ENCODE measurements at regions not wholly inside any gene's neighbourhood (a gene's known extent, or its start where the extent isn't known, plus 50 kb on each side); places are given as distances from the start of the nearest gene placed in this dataset.

- Histone ChIP-seq H3K14ac (ENCODE audit: insufficient read depth, low read length) (no peak overlapping the region), H2BK12ac (ENCODE audit: insufficient read length, low read depth, low read length) (no peak overlapping the region), H3K9ac (ENCODE audit: extremely low read depth, insufficient read length, low read length) (no peak overlapping the region), H4K5ac (ENCODE audit: insufficient read length, low read depth, low read length) (no peak overlapping the region), H3K56ac (ENCODE audit: insufficient read length, low read depth, low read length) (no peak overlapping the region), H3K23ac (ENCODE audit: insufficient read length, low read depth, low read length) (no peak overlapping the region), H3K23me2 (ENCODE audit: insufficient read length, low read depth, low read length, poor library complexity, severe bottlenecking) (no peaks in the 10 kb centered on the region), H3K4ac (ENCODE audit: low read depth, low read length) (no peak overlapping the region), H4K91ac (ENCODE audit: insufficient read length, low read depth, low read length) (no peak overlapping the region), H2AFZ (ENCODE audit: low read length) (no peak overlapping the region), H2BK5ac (ENCODE audit: insufficient read length, low read length) (no peak overlapping the region), H3K79me1 (ENCODE audit: insufficient read depth, low read depth, low read length, poor library complexity, severe bottlenecking) (no peaks in the 10 kb centered on the region), H4K20me1 (ENCODE audit: control insufficient read depth, insufficient read depth, insufficient read length) (no peaks in the 10 kb centered on the region), H2BK15ac (ENCODE audit: low read depth, low read length) (no peak overlapping the region), H2AK5ac (ENCODE audit: insufficient read length, low read length) (no peak overlapping the region), H3K4me2 (ENCODE audit: insufficient read depth, insufficient read length, low read length) (no peak overlapping the region), H4K8ac (replicated peaks; ENCODE audit: insufficient read length, low read depth, low read length) (no peak overlapping the region), H3K79me2 (ENCODE audit: insufficient read depth, low read length) (no peaks in the 10 kb centered on the region), H3K18ac (ENCODE audit: insufficient read length, low read depth, low read length) (no peak overlapping the region), H3T11ph (ENCODE audit: low read length) (no peak overlapping the region), H3K4me1 (ENCODE audit: insufficient read depth, low read length) (no peaks in the 10 kb centered on the region; the same call in 1 of the 2 replicates), H3K27me3 (ENCODE audit: insufficient read depth, low read length) (no peaks in the 10 kb centered on the region), H3K9me3 (ENCODE audit: control insufficient read depth, low read depth, low read length) (no peaks in the 10 kb centered on the region), H2BK120ac (ENCODE audit: low read depth, low read length, poor library complexity, severe bottlenecking) (no peak overlapping the region), H2BK20ac (ENCODE audit: low read depth, low read length, poor library complexity, severe bottlenecking) (no peak overlapping the region), H3K27ac (ENCODE audit: insufficient read length, low read depth, low read length) (no peak overlapping the region)
- Mint-ChIP-seq H3K9me3 (no peaks in the 10 kb centered on the region), H3K27me3 (ENCODE audit: low read depth) (no peaks in the 10 kb centered on the region), H3K36me3 (ENCODE audit: insufficient read depth in 1 of 3, low read depth in 3 of 3) (0 out of 7 replicates have a peak, but pooled peaks cover 0 to 2% (median 0%) of the 10 kb centered on the region in 3 experiments), H3K4me1 (peaks cover 29 to 36% of the 10 kb centered on the region in 2 experiments), H3K27ac (peak overlapping the region in 2 of 3 experiments; percentile 30 to 39; a peak in 4 of 7 replicates), H3K4me3 (no peak overlapping the region)
- no peak for DNase-seq
- no peak for TF ChIP-seq CTCF (conservative IDR thresholded peaks at IDR 0.05)
- no CpG with 5 or more reads among the region's 3 CpGs for WGBS (ENCODE audit: extremely low coverage, insufficient read length, low lambda C conversion rate)
These were observed 299.1 kb upstream of the MTNR1B start for GRCh38 chr11:92670308-92670890.
